Stimulated activated CD8-positive, alpha-beta memory T cell treated with anti-CD3 and anti-CD28 coated beads, Interleukin-15, amount 100 ng/mL, for 1 hour (primary cell): ENCODE measurements at regions not wholly inside any gene's neighbourhood (a gene's known extent, or its start where the extent isn't known, plus 50 kb on each side); places are given as distances from the start of the nearest gene placed in this dataset.

ENCODE experiments used
- DNase-seq: peaks from one replicate; pipeline ENCODE4 v3.0.0-alpha.2; 2020; ENCODE audit warnings: low read depth

DNA sequence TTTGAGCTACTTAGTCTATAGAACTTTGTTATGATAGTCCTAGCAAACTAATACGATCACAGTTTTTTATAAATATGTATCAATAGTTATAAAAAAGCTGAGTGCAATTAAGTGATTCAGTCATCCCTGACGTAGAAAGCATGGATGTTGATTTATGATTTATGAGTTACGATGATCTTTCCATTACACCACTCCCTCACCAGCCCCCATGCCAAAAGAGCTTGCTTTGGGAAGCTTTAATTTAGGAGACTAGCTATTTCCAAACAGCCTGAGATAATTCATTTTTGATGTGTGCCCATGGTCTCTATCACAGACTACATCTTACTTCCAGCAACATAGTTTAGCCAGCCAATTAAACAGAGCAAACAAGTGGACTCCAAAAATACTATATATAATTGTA, 256.8 kb downstream of the GABRG2 start:
- no peak for DNase-seq

DNA sequence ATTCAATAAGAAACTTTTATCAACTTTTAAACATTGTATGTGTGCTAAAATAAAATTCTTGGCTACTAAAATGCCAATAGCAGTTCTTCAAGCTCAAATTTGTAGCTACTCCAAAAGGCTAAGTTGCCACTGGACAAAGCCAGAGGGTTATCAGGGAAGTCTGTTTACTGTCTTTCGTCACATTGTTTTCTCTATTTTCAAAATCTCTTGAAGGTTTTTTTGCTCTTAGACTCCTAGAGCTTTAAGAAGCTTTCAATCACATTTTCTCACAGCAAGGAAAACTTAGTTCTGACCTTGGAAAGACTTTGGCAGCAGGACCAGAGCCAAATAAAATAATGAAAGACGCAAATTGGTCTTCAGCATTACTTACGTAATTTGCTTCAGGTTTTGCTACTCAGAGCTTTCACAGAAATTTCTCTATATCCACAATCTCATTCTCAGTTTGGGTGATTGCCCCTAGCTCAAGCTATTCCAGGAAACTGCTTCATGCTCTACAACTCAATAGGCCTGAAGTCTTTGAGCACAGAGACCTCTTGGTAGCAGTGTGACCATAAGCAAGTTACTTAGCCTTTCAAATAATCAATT, 257.7 kb downstream of the GABRG2 start:
- no peak for DNase-seq

DNA sequence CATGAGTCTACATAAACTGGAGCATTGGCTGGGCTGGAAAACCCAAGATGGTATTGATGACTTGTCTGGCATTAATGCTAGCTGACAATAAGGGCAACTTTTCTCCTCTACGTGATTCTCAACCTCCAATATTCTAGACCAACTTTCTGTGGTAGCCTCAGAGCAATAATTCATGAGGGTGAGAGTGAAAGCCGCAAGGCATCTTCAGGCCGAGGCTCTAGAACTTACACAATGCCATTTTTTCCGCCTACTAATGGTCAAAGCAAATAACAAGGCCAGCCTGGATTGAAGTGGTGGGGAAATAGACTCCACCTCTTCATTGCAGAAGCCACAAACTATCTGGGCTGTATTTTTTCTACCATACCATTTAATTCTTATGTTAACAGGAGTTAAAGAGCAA, 267.4 kb downstream of the GABRG2 start:
- no peak for DNase-seq

DNA sequence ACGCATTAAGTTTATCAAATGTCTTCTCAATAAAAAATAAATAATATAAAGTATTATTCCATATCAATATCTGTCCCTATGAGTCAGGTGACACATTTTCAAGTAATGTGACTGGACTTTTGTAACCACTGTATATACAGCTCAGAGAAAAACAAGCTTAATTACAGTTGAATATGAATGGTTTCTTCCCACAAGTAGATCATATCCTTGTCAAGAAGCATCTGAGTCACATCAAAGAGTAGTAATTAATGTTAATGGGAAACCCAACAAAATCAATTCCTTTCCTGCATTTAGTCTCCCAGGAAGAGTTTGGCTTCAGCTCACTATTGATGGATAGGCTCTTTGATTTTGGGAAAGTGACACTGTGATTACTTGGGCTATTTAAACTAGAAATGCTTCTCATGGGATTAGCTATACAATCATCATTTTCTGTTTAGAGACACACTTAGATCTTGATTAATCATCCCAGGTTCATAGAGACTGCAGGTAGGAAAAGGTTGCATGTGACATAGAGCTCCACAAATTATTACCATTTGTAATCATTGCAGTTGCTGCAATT, 292.9 kb downstream of the GABRG2 start:
- DNase-seq, result no peak

DNA sequence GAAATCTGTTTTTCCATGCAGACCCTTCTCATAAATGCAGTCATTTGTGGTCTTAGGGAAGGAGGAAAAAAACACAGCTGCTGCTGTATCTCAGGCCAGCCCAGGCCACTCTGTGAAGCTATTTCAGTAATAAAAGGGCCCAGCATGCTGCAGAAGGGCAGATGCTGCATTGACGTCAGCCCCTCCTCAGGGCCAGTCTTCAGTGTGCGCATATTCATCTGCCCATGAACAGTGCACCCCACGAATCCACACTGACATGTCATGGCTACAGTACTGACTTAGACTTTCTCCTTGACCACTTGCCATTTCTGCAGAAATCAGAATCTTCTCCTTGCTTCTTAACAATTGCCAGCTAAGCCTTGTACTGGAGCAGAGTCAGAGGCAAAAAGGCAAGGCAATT, 304.7 kb downstream of the GABRG2 start:
- no peak for DNase-seq

DNA sequence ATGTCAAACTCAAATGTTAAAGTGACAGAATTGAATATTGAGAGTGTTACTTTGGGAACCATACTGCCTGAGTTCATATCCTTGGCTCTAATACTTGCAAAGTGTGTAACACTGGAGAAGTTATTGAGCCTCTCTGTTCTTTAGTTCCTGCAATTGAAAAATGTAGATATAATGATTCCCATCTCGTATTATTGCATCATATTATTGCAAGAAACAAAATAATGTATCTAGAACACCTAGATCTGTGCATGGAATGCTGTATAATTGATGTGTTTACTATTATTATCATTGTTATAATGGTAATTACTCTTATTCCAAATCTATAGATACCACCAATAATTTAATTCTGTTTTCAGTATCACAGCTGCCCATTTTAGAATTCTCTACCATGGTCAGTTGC, 310.3 kb downstream of the GABRG2 start:
- DNase-seq, result no peak

DNA sequence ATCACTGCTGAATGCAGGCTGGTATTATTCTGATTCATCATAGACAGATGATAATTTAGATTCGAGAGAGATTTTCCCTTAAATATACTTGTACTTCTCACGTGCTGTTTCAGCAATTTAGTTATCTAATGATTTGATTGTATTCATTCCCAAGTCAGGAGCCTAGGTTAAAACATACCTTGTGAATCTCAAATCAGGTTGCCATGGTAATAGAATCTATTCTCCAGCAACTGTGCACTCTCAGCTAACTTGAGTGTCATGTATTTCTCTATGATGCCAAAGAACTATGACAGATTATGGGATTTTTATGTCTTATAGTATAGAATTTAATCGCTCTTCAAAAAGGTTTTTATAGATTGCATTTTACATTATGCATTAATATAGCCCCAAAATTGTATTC, 315.3 kb downstream of the GABRG2 start:
- no peak for DNase-seq

DNA sequence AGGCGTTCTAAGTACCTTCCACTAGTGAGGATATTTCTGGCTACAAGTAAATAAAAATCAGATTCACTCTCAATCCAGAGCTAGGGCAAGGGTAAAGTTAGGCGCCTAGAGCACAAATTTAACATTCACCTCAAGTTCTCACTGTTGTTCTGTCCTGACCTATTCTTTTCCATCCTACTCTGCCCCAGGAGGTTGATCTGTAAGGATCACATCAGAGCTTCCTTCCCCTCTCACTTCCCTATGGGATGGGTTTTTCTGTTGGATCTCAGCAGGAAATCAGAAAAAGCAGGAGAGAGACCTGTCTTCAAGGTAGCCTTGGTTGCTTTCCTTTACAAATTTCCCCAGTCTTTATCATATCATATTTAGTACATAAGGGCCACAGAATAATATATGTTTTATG, 316.7 kb downstream of the GABRG2 start:
- DNase-seq, result no peak

DNA sequence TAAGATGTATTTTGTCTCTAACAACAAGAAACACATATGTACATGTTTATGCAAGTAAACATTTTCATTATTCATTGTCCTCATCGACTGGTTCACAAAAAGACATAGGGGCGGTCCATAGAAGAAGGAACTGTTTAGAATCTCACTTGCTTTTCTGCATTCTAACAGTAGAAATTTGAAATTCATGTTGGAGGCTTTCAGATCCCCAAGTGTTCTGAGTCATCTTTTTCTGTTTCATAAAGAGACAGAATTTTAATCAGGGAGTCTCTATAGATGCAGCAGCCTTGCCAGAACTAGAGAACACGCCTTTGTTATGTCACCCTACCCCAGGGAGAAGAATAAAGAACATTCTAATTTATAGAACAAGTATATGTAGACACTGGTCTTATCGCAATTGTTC, 324.3 kb downstream of the GABRG2 start:
- DNase-seq, result no peak

DNA sequence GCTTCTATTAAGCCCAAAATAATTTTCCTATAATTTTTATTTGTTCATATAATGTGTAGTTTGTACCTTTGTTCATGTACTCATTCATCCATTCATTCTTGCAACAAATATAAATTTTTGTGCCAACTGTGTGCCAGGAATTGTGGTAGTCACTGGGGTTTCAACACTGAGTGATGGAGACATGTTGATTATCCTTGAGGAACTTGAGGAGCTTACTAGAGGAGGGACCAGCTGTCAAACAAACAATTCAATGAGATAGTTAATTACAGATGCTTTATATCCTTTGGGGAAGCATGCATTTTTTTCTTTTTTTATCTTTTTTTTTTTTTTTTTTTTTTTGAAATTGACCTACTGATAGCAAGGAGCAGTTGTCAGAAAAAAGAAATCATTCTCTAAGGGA, 324.8 kb downstream of the GABRG2 start:
- no peak for DNase-seq

DNA sequence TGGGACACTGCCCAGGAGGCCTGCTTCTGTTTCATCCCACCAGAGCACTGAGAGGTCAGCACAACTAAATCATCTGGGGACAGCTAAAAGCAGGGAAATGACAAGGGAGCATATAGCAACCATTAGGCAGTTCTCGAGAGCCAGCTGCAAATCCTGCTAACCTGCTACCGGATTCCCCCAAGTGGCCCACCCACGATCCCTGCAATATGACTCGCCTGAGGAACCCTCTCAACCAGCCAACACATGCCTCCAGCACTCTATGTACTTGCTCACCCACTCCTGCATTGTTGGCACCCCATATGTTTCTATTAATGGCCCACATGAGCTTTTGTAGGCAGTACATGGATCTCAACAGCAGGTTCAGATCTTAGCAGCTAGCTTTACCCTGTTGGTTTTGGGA, 326.0 kb downstream of the GABRG2 start:
- DNase-seq, result no peak

DNA sequence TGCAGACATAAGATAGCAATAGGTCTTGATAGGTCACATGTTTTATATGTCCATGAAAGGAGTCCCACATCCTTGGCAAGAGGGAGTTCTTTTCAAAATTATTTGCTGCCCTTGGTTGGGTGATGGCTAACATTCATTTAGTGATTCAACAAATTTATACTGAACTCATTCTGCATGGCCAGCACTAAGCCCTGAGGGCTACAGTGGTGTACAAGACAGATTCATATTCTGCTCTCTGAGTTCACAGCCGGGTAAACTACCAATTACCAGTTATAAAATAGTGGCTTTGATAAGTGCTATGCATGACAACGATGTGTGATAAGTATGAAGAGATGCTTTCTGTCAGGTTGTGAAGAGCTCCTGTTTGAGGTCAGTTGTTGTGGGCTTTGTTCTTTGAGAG, 340.0 kb downstream of the GABRG2 start:
- no peak for DNase-seq

DNA sequence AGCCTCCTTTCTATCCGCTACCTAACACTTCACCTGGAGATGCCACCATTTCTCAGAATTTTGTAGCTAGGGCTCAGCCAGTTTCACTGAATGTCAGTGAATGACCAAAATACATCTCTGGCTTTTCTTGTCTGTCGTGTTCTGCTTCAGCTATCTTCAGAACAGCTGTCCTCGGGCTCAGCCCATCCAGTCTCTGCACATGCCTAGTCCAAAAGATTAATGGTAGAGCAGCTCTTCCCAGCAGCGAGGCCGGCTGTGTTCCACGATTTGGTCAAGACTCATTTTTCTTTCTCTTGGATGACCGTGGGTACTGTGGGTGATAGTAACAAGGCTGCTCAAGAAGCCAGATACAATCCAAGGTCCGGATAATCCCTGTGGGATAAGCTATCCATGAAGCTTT, 342.8 kb downstream of the GABRG2 start:
- DNase-seq, result no peak

DNA sequence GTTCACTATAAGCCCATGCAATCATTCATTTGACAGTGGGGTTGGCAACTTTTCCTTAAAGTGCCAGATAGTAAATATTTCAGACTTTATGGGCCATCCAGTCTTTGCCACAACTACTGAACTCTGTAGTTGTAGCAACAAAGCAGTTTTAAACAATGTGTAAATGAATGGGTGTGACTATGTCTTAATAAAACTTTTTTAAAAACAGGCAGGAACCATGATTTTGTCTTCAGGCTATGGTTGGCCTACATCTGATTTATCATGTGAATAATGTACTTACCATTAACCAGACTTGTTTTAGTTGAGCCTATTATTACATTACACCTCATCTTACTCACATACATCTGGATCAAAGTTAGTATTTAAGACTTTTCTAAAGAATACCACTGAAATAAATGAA, 361.6 kb downstream of the GABRG2 start:
- no peak for DNase-seq

DNA sequence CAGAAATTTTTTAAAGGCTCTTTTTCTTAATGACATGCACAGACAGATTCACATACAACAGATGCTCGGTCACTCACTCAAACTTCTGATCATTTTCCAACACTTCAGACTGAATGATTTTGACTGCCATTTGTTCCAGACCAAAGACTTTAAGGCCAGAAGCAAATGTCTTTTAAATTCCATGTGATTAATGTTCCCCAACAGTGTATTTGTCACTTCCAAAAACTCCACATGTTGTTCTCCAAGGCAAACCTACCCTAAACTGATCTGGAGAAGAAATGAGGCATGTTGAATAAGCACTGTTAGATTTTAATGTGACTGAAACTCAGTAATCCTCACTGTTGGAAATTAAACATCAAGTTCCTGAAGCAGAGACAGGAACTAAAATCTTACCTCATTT, 366.7 kb downstream of the GABRG2 start:
- DNase-seq, result no peak

DNA sequence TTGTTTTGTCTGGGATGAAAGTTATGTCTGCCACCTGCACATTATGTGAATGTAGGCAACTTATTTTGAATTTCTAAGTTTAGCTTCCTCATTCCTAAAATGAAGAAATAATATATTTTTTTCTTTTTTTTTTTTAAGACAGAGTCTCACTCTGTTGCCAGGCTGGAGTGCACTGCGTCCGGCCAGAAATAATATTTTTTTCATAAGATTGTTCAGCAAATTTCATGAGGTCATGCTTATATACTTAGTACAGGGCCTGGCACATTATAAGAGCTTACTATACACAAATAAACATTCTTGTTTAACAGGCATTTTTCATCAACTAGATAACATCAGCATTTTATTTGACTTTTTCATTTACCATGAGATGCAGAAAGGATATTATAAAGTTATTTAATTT, 368.5 kb downstream of the GABRG2 start:
- DNase-seq, result no peak

DNA sequence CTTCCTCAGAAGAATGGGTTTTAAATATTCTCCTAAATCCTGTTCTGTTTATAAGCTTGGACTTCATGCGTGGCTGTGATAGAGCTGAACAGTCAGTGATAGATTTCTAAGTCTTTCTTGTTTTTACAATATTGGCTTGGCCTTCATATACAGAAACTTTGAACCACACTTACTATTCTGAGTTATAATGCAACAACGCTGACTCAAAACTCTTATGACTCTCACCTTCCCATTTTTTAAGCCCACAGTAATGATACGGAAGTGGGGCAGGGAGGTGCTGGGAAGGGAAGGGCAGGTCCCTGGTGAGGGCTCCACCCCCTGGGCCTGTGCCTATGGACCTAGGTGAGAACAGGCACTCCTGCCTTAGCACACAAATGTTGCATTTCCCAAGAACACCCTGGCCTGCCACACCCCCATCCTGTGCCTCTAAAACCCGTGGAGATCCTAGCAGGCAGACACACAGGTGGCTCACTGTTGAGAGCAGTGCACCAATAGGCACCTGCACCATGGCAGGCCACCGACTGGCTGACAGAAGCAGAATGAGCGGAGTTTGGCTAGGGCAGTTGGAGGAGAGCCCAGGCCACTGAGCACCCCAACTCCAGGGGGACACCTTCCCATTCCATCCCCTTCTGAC, 376.7 kb downstream of the GABRG2 start:
- no peak for DNase-seq

DNA sequence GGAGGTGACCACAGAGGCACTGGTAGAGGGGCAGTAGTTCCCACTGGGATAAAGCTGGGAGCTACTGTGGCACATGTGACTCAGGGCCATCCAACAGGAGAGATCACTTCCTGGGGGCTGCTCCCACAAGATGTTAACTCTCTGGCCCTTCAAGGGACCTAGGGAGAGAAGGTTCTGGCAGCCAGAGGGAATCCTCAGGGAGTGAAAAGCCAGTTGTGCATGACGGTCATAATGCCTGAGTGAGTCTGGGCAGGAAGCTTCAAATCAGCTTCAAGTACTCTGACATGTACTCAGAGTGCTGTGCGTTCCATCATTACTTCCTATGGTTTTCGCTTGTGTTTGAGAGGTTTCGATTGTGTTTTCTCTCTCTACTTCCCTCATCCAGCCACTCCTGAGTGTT, 388.5 kb downstream of the GABRG2 start:
- no peak for DNase-seq

DNA sequence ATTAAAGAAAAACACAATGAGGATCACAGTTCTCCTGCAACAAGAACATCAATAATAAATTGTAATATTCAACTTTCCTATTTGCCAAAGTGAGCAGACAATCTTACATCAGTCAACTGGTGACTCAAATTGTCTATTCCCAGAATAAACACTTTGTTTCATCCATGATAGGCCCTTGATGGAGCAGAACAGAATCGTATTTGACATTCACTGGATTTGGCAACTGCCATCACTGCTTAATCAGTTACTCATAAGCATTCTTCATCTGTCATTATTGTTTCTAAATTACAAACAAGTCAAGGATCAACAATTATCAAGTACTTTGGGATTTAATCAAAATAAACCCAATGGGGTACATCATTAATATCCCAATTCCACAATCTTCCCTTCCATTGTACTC, 398.4 kb downstream of the GABRG2 start:
- no peak for DNase-seq

DNA sequence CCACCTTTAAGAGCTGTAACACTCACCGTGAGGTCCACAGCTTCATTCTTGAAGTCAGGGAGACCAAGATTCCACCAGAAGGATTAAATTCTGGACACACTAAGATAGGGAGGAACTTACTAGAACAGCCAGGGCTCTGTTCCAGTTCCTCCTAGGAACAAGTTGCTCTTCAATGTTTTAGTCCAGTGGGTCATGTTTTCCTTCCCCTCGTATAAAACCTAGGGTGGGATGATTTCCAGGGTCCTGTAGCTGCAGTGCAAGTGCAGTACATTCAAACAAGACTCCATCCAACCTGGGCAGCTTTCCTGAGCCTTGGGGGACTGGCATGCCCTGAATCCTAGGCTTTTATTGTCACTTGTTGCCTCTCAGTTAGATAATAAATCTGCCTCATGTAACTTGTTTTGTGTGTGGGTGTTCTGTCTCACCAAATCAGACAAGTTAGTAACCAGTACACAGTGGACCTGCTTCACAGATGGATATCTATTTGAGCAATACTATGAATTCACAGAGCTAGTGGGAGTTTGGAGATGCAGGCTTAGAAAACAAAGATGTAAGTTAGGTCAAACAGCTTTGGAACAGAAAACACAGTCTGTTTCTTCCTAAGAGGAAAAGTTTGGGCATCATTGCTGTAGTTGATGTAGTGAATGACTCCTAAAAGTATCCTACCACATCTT, 405.6 kb downstream of the GABRG2 start:
- no peak for DNase-seq

DNA sequence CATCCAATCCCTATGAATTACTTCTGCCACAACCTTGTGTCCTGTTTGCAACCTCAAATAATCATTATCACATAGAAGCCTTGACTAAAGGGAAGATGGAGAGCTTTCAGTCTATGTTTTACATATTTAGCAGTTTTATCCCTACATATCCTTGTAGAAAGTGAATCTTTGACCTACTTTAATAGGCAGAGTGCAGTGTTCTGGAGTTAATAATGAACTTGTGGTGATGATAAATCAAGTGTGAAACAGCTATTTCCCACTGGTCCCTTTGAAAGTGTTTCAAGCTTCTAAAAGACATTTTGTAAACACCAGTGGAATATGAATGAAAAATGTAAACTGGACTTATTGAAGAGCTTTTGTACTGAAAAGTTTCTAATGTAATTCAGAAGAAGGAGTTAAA, 406.7 kb downstream of the GABRG2 start:
- no peak for DNase-seq

DNA sequence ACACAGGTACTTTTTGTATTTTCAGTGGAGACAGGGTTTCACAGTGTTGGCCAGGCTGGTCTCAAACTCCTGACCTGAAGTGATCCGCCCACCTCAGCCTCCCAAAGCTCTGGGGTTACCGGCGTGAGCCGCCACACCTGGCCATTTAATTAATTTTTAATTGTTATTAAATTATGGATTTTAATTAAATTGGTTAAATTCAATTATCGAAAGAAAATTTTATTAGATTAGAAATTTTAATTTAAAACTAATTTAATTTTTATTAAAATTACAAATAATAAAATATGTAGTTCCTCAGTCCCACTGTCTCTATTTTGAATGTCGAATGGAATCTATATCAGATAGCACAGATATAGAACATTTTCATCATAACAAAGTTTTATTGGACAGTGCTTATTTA, 416.5 kb downstream of the GABRG2 start:
- no peak for DNase-seq

DNA sequence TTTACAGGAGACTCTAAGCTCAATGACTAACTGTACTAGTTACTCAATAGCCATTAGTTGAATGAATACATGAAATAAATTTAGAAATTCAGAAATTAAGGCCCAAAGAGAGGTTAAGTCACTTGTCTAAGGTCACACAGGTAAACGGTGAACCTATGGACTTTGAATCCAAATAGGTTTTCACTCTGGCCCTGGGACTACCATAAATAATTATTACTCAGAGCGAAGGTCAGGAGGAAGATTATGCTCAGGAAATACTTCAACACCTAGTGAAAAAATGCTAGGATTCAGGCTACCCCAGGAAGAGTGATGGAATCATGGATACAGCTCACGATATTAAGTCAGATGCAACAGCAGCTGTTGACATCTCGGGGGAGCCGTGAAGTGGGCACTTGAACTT, 417.4 kb downstream of the GABRG2 start:
- no peak for DNase-seq
